ENCODE measurements at regions not wholly inside any gene's neighbourhood (a gene's known extent, or its start where the extent isn't known, plus 50 kb on each side); places are given as distances from the start of the nearest gene placed in this dataset.
"Not testable (repeated sequence)": the region's sequence is repeated elsewhere in the genome, so short reads cannot be mapped to it uniquely, and the experiment has no call there.

DNA sequence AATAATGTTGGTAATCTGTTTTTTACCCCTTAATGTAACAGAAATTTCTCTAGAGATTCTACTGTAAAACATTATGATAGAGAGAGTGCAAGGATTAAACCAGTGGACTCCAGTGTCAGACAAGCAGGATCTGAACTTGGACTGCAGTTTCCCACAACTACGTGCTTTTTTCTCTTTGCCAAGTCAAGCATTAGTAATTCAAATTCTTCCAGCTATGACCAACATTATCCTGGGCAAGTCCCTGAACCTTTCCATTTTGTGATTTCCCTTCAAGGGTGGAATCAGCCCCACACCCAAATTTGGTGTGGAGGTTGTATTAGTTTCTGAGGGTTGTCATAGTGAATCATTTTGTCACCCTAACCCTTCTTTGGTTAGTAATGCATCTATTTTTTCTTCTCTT, 482.0 kb downstream of the ZNF516 start:
- no peak for DNase-seq (ENCODE audit: low spot score)

DNA sequence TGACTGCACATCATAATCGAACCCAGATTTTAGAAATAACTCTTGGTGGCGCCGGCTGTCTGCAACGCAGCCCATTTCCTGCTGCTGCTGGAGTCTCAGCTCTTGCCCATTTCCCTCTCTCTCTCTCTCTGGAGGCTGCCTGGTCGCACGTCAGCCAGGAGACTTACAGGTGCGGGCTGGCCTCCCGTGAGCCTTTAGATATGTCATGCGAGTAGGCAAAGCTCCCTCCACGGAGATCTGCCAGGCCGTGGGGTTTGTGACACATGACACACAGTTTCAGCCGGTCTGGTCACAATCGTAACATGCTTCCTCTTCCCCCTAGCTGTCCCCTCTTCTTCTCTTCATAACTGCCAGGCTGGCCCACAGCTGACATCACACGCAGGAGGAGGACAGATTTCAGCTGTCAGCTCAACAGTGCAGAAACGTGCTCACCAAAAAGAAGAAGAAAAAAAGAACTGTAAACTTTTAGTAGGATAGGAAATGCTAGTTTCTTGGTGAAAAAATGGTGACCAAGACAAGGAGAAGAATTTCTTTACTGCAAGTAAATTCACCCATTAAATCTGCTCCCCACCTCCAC, 489.3 kb downstream of the ZNF516 start:
- DNase-seq (ENCODE audit: low spot score): no peak

DNA sequence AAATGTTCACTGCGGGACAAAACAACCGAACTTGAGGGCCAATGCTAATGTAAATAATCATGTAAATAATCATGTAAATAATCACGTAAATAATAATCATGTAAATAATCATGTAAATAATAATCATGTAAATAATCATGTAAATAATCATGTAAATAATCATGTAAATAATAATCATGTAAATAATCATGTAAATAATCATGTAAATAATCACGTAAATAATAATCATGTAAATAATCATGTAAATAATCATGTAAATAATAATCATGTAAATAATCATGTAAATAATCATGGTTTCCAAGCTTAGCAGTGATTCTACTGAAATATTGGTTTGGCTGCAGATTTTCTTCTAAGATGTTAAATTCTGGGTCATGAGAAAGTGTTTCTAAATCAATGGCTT, 507.1 kb downstream of the ZNF516 start:
- DNase-seq (ENCODE audit: low spot score): not testable (repeated sequence)

- no peak for DNase-seq (ENCODE audit: low spot score)
These were observed 510.2 kb downstream of the ZNF516 start for GRCh38 chr18:75984853-75985252.

- no peak for DNase-seq (ENCODE audit: low spot score)
These were observed 513.9 kb downstream of the ZNF516 start for GRCh38 chr18:75981102-75981501.

GRCh38 chr18:75977081-75977480, 518.0 kb downstream of the ZNF516 start:
- no peak for DNase-seq (ENCODE audit: low spot score)

DNA sequence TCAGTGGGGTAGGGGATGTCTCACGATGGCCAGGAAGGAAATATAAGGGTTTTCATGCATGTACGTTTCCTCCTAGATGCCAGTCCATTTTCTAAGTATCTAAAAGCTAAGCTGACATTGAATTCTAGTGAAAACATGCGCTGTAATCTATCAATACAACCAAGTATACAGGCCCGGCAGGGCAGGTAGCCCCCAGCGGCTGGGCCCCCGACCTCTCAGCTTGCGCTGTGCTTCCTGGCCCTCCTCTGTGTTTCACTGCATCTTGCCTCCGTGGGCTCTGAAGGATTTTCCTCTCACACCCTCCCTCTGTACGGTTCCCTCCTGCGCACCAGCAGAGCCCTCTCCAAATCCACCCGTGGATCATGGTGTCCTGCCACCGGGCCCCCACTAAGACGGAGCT, 524.8 kb downstream of the ZNF516 start:
- no peak for DNase-seq (ENCODE audit: low spot score)

DNA sequence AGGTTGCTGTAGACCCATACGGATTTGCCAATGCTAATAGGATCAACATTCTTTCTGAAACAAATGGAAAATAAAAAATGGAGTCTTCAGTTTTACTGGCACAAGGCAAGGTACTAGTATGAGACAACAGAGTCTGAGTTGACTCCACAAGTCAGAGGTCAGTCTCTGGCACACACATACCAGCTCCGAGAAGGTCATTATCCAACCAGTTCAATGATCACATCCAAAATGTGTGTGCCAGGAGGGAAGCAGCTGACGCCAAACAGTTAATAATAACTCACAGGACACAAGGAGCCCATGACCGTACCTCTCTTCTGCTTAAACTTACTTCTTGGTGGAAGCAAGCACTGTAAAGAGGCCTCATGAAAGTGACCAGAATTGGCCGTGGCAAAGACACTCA, 528.6 kb downstream of the ZNF516 start:
- no peak for DNase-seq (ENCODE audit: low spot score)

GRCh38 chr18:75962036-75962572, 532.9 kb downstream of the ZNF516 start:
- no peak for DNase-seq (ENCODE audit: low spot score)

DNA sequence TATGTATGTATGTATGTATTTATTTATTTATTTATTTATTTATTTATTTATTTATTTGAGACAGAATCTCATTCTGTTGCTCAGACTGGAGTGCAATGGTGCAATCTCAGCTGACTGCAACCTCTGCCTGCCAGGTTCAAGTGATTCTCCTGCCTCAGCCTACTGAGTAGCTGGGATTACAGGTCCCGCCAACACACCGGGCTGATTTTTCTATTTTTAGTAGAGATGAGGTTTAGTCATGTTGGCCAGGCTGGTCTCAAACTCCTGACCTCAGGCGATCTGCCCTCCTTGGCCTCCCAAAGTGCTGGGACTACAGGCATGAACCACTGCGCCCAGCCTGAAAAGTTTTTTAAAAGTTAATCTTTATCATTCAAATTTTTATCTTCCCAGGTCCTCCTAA, 532.9 kb upstream of the SMIM21 start:
- DNase-seq (ENCODE audit: low spot score): not testable (repeated sequence)

DNA sequence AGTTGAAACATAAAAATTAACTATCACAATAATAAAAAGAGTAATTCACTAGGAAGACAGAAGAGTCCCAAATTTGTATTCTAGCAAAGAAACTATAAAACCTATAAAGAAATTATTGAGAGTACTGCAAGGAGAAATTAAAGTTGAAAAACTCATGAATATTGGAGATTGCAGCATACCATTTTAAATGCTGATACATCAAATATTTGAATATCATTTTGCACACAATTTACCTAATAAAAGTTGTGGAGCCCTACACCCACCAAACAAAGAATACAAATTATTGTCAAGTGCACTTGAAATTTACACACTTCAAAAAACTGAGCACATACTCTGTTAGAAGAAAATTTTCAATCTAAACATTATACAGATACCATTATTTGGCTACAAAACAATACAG, 531.6 kb upstream of the SMIM21 start:
- no peak for DNase-seq (ENCODE audit: low spot score)

GRCh38 chr18:75958683-75959082, 531.2 kb upstream of the SMIM21 start:
- DNase-seq (ENCODE audit: low spot score): no peak

GRCh38 chr18:75945265-75945933, 517.9 kb upstream of the SMIM21 start:
- no peak for DNase-seq (ENCODE audit: low spot score)

DNA sequence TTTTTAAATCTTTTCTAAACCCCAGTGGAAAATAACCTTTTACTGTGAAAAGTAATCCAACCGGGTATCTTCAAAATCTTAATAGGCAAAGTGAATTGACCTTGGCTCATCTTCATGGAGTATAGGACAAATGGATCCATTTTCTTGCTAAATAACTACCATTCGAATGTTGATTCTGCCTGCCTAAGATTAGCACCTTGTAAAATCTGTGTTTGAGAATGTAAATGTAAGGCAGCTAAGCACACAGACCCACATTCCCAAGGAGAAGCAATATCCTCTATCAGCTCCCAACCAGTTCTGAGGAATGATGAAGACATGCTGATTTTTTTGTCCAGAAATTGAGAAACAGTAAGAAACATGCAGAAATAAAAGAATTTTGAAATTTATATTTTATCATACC, 509.8 kb upstream of the SMIM21 start:
- DNase-seq (ENCODE audit: low spot score): no peak

GRCh38 chr18:75936862-75937261, 509.4 kb upstream of the SMIM21 start:
- no peak for DNase-seq (ENCODE audit: low spot score)

DNA sequence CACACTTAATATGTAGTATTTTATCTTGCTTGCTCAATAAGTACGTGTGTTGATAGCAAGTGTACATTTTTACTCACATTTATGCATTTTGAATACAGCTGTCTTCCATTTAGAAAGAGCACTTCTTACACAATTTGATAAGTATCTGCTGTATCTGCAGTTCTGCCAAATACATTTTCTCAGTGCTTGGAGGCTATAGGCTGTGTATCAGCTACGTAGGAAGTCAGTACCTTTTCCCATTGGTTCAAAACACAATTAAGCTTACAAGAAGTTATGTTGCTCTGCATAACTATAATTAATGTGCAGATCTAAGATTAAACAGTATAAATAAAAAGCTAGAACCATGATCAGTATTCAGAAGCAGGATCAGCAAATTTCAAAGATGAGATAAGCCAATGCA, 503.6 kb upstream of the SMIM21 start:
- DNase-seq (ENCODE audit: low spot score): no peak

- no peak for DNase-seq (ENCODE audit: low spot score)
These were observed 501.2 kb upstream of the SMIM21 start for GRCh38 chr18:75928706-75929105.

DNA sequence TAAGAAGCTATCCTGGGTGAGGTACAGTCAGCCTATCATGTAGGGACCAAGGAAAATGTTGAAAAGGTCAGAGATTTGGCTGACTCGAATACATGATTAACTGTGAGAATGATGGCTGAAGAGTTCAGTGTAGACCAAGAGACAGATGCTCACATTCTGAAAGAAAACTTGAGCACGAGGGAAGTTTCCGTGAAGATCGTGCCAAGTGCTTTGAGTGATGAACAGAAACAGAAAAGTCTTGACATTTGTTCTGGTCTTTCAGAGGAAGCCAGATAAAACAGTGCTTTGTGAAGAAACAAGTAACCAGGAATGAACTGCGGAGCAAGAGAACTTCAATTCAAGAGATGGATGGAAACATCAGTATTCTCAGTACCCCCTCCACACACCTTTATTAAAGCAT, 500.3 kb upstream of the SMIM21 start:
- DNase-seq (ENCODE audit: low spot score): no peak

GRCh38 chr18:75926811-75927210, 499.3 kb upstream of the SMIM21 start:
- no peak for DNase-seq (ENCODE audit: low spot score)

GRCh38 chr18:75923169-75923568, 495.7 kb upstream of the SMIM21 start:
- peak; percentile 39 for DNase-seq (ENCODE audit: low spot score)

DNA sequence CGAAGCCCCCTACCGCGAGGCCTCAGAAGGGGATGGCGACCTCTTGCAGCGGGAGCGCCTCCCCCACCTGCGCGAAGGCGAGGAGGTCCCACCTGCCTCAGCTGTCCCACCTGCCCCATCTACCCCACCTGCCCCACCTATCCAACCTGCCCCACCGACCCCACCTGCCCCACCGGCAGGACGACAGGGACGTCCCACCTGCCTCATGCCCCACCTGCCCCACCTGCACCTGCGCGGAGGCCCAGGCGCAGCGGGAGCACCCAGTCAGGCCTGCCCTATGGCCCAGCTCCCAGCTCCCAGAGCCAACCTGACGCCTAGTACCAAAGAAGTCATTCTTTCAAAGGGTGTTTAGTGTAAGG, 489.1 kb upstream of the SMIM21 start:
- DNase-seq (ENCODE audit: low spot score): no peak

- DNase-seq (ENCODE audit: low spot score): peak; percentile 13
These were observed 488.6 kb upstream of the SMIM21 start for GRCh38 chr18:75915941-75916623.

DNA sequence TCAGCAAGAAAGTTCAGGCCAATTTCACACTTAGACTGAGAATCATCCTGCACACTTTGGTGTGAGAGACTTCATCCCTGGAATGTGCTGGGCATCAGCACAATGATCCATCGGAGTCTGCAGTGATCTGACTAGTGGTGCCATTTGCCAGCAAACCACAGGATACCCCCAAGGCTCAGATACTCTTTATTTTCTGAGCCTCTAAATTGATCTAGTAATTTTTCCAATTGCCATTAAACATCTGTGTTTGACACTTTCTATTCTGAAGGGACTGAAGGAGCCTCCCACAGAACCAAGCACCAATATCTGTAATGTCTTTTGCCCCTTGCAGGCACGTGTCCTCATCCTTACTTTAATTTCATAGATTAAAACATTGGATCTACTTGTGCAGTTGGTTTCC, 485.3 kb upstream of the SMIM21 start:
- DNase-seq (ENCODE audit: low spot score): no peak

- no peak for DNase-seq (ENCODE audit: low spot score)
These were observed 476.9 kb upstream of the SMIM21 start for GRCh38 chr18:75904416-75904815.
